ENCODE measurements at regions not wholly inside any gene's neighbourhood (a gene's known extent, or its start where the extent isn't known, plus 50 kb on each side); places are given as distances from the start of the nearest gene placed in this dataset.

GRCh38 chr2:81196933-81197628, 892.5 kb upstream of the LRRTM1 start:
- H3K27ac Mint-ChIP-seq = no peak overlapping the region
- H3K9me3 Mint-ChIP-seq = peaks cover 10% of the 10 kb centered on the region
- H3K27me3 Mint-ChIP-seq = no peaks in the 10 kb centered on the region
- no peak overlapping the region for H3K4me3 Mint-ChIP-seq
- no peaks in the 10 kb centered on the region for H3K36me3 Mint-ChIP-seq (ENCODE audit: low read depth)
- H3K4me1 Mint-ChIP-seq (ENCODE audit: low read depth) = no peaks in the 10 kb centered on the region
- no peak for DNase-seq

GRCh38 chr2:81196383-81196851, 891.9 kb upstream of the LRRTM1 start:
- Mint-ChIP-seq H3K9me3 (peaks cover 12% of the 10 kb centered on the region), H3K27me3 (no peaks in the 10 kb centered on the region), H3K27ac (no peak overlapping the region), H3K4me3 (no peak overlapping the region), H3K4me1 (ENCODE audit: low read depth) (no peaks in the 10 kb centered on the region), H3K36me3 (ENCODE audit: low read depth) (no peaks in the 10 kb centered on the region)
- DNase-seq = no peak

DNA sequence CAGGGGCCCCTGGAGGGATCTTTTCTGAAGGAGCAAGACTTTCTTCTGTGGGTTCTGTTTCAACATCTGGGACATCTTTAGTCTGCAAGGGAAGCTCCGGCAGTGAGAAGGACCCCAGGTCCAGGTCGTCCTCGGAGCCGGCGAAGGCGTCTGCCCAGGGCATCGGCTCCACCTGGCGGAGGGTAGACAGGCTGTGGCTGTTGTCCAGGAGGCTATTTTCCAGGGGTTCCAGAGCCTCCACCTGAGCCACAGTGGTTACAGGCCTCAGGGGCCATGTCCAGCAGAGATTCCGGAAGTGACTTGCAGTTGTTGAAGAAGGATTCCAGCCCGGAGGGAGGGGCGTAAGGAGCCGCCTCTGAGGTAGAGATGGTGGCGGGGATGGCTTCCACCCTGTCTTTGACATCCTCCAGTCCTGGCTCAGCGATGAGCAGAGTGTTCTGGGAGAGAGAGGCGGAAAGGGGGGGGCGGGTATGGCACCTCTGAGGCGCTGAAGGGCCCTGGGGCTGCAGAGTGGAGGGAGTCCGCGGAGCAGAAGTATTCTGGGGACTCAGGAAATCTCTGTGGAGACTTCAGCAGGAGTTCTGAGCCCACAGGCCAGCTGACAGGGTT, 891.3 kb upstream of the LRRTM1 start:
- Mint-ChIP-seq H3K4me1 (ENCODE audit: low read depth) (no peaks in the 10 kb centered on the region), H3K36me3 (ENCODE audit: low read depth) (no peaks in the 10 kb centered on the region), H3K27ac (no peak overlapping the region), H3K9me3 (peaks cover 12% of the 10 kb centered on the region), H3K4me3 (no peak overlapping the region), H3K27me3 (no peaks in the 10 kb centered on the region)
- DNase-seq = no peak

DNA sequence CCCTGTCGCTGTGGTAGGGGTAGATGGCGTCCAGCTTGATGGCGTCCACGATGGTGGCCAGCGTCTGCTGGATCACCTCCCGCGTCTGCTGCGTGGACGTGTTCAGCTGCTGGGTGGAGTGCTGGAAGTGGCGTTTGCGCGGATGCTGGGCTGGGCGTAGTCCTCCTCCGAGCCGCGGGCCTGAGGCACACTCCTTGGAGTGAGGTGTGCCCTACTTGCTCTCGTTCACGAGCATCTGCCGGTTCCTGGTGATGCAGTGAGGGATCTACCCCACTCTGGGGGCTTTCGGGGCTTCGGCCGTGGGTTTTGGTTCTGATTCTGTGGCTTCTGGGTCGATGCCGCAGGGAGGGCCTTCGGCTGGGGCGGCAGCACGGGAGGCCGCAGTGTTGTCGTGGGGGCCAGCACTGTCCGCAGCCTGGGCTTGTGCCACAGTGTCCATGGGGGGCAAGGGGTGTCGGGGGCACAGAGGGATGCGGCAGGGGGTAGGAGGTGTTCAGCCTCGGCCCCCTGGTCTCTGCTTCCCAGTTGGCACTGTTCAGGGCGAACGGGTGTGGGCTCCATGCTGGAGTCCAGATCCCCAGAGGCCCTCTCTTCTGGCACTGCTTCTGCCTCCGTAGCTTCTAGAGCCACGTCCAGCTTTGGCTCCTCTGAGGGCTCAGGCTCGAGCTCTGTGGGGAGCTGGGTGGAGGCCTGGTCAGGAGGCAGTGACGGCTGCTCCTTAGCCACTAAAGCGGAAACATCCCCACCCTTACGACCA, 890.6 kb upstream of the LRRTM1 start:
- H3K27ac Mint-ChIP-seq = no peak overlapping the region
- no peak for DNase-seq
- H3K4me1 Mint-ChIP-seq (ENCODE audit: low read depth) = no peaks in the 10 kb centered on the region
- H3K36me3 Mint-ChIP-seq (ENCODE audit: low read depth) = no peaks in the 10 kb centered on the region
- H3K27me3 Mint-ChIP-seq = no peaks in the 10 kb centered on the region
- H3K4me3 Mint-ChIP-seq = no peak overlapping the region
- H3K9me3 Mint-ChIP-seq = peaks cover 14% of the 10 kb centered on the region

DNA sequence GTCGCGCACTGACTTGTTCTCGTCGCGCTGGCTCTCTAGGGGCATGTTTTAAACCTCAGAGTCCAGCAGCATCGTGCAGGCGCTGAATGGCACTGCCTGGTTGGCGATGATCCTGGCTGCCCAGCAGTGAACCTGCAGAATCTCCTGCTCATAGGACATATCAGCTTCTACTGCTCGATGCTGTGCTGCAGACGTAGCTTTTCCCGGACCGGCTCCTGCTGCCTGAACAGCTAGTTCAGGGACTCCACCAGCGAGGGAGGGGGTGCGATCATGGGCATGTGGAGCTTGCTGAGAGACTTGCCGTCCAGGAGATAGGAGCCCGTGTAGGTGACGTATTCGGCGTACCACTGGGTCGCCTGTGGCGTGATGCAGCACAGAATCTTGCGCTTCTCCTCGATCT, 890.0 kb upstream of the LRRTM1 start:
- Mint-ChIP-seq H3K36me3 (ENCODE audit: low read depth) (no peaks in the 10 kb centered on the region), H3K27me3 (no peaks in the 10 kb centered on the region), H3K4me1 (ENCODE audit: low read depth) (no peaks in the 10 kb centered on the region), H3K27ac (no peak overlapping the region), H3K9me3 (peaks cover 18% of the 10 kb centered on the region), H3K4me3 (no peak overlapping the region)
- no peak for DNase-seq

DNA sequence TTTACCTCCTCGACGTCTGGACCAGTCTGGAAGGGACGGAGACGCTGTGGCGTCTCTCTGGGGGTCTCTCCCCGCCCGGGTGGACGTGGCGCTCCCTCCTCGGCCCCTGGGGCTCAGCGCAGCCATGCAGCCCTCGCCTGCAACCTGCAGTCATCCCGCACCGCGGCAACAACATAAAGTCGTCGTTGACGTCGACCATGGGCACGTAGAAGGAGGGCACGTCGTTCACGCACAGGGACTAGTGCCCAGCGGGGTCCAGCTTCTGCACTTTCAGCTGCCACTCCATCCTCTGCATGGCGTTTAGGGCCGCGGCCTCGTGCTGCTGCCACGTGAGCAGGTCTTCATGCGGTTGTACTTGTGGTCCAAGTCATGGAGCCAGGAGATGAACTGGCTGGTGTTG, 889.6 kb upstream of the LRRTM1 start:
- no peaks in the 10 kb centered on the region for H3K36me3 Mint-ChIP-seq (ENCODE audit: low read depth)
- H3K27ac Mint-ChIP-seq = no peak overlapping the region
- H3K4me1 Mint-ChIP-seq (ENCODE audit: low read depth) = no peaks in the 10 kb centered on the region
- H3K4me3 Mint-ChIP-seq = no peak overlapping the region
- peaks cover 19% of the 10 kb centered on the region for H3K9me3 Mint-ChIP-seq
- no peaks in the 10 kb centered on the region for H3K27me3 Mint-ChIP-seq
- no peak for DNase-seq

- Mint-ChIP-seq H3K9me3 (peaks cover 15% of the 10 kb centered on the region), H3K4me3 (no peak overlapping the region), H3K36me3 (ENCODE audit: low read depth) (no peaks in the 10 kb centered on the region), H3K27ac (no peak overlapping the region), H3K4me1 (ENCODE audit: low read depth) (no peaks in the 10 kb centered on the region), H3K27me3 (no peaks in the 10 kb centered on the region)
- no peak for DNase-seq
Measured at GRCh38 chr2:81181845-81182244, 877.3 kb upstream of the LRRTM1 start.

- Mint-ChIP-seq H3K27me3 (no peaks in the 10 kb centered on the region), H3K9me3 (peaks cover 31% of the 10 kb centered on the region), H3K36me3 (ENCODE audit: low read depth) (no peaks in the 10 kb centered on the region), H3K4me3 (no peak overlapping the region), H3K27ac (no peak overlapping the region), H3K4me1 (ENCODE audit: low read depth) (no peaks in the 10 kb centered on the region)
- DNase-seq = no peak
Measured at GRCh38 chr2:81171447-81171846, 866.9 kb upstream of the LRRTM1 start.

DNA sequence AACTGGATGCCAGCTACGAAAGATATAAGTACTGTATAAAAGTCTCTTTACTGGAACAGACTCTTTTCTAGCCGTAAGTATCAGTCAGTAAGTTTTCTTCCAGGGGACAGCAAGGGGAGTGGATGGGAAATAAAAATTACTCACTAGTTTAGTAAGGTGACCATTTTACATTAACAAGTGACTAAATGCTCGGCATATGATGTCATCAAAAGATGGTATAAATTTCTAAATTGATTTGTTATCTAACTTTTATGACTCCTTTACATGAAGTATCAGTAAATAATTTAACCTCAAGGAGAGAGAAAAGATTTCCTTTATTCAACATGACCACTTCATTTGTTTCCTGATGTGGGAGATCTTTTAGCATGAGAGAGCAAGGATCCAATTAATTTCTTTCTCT, 859.0 kb upstream of the LRRTM1 start:
- Mint-ChIP-seq H3K36me3 (ENCODE audit: low read depth) (no peaks in the 10 kb centered on the region), H3K4me1 (ENCODE audit: low read depth) (no peaks in the 10 kb centered on the region), H3K4me3 (no peak overlapping the region), H3K9me3 (peaks cover 16% of the 10 kb centered on the region), H3K27ac (no peak overlapping the region), H3K27me3 (no peaks in the 10 kb centered on the region)
- no peak for DNase-seq

GRCh38 chr2:81158505-81158904, 854.0 kb upstream of the LRRTM1 start:
- no peak overlapping the region for H3K27ac Mint-ChIP-seq
- H3K9me3 Mint-ChIP-seq = peaks cover 10% of the 10 kb centered on the region
- H3K4me3 Mint-ChIP-seq = no peak overlapping the region
- no peaks in the 10 kb centered on the region for H3K4me1 Mint-ChIP-seq (ENCODE audit: low read depth)
- DNase-seq = no peak
- H3K36me3 Mint-ChIP-seq (ENCODE audit: low read depth) = no peaks in the 10 kb centered on the region
- no peaks in the 10 kb centered on the region for H3K27me3 Mint-ChIP-seq

DNA sequence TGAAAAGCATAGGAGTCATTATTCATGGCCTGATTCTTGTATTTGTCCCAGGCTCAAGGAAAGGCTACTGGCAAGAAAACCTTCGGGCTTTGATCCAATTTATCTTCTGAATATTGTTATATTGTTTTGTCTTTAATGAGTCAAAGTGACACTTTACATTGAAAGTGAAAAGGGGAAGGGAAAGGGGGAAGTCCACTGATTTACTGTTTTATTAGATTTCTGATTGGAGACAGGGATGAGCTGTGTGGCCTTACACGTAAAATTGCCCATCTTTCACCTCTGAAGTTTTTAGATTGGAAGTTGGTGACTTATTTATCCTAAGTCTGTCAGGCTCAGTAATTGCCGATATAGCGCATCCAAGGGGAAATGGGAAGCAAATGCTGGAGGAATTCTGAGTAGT, 843.8 kb upstream of the LRRTM1 start:
- no peaks in the 10 kb centered on the region for H3K36me3 Mint-ChIP-seq (ENCODE audit: low read depth)
- peaks cover 38% of the 10 kb centered on the region for H3K9me3 Mint-ChIP-seq
- no peak overlapping the region for H3K27ac Mint-ChIP-seq
- DNase-seq = no peak
- no peaks in the 10 kb centered on the region for H3K4me1 Mint-ChIP-seq (ENCODE audit: low read depth)
- H3K27me3 Mint-ChIP-seq = no peaks in the 10 kb centered on the region
- H3K4me3 Mint-ChIP-seq = no peak overlapping the region

GRCh38 chr2:81136296-81136695, 831.7 kb upstream of the LRRTM1 start:
- Mint-ChIP-seq H3K4me3 (no peak overlapping the region), H3K27ac (no peak overlapping the region), H3K36me3 (ENCODE audit: low read depth) (no peaks in the 10 kb centered on the region), H3K9me3 (peaks cover 24% of the 10 kb centered on the region), H3K4me1 (ENCODE audit: low read depth) (no peaks in the 10 kb centered on the region), H3K27me3 (no peaks in the 10 kb centered on the region)
- DNase-seq = no peak

GRCh38 chr2:81097361-81097760, 792.8 kb upstream of the LRRTM1 start:
- Mint-ChIP-seq H3K36me3 (ENCODE audit: low read depth) (no peaks in the 10 kb centered on the region), H3K27ac (no peak overlapping the region), H3K27me3 (no peaks in the 10 kb centered on the region), H3K4me3 (no peak overlapping the region), H3K4me1 (ENCODE audit: low read depth) (no peaks in the 10 kb centered on the region), H3K9me3 (peaks cover 28% of the 10 kb centered on the region)
- no peak for DNase-seq

GRCh38 chr2:81093031-81093430, 788.5 kb upstream of the LRRTM1 start:
- no peaks in the 10 kb centered on the region for H3K4me1 Mint-ChIP-seq (ENCODE audit: low read depth)
- H3K36me3 Mint-ChIP-seq (ENCODE audit: low read depth) = no peaks in the 10 kb centered on the region
- H3K9me3 Mint-ChIP-seq = peaks cover 30% of the 10 kb centered on the region
- no peak overlapping the region for H3K27ac Mint-ChIP-seq
- no peak for DNase-seq
- no peaks in the 10 kb centered on the region for H3K27me3 Mint-ChIP-seq
- H3K4me3 Mint-ChIP-seq = no peak overlapping the region

- Mint-ChIP-seq H3K27me3 (no peaks in the 10 kb centered on the region), H3K36me3 (ENCODE audit: low read depth) (no peaks in the 10 kb centered on the region), H3K9me3 (peaks cover 24% of the 10 kb centered on the region), H3K27ac (no peak overlapping the region), H3K4me3 (no peak overlapping the region), H3K4me1 (ENCODE audit: low read depth) (no peaks in the 10 kb centered on the region)
- no peak for DNase-seq
Measured at GRCh38 chr2:81087646-81088045, 783.1 kb upstream of the LRRTM1 start.
